AG20443 (cell line): ENCODE measurements at regions not wholly inside any gene's neighbourhood (a gene's known extent, or its start where the extent isn't known, plus 50 kb on each side); places are given as distances from the start of the nearest gene placed in this dataset.

Experiments used
- DNase-seq: peaks from one replicate; pipeline ENCODE4 v3.0.0; 2012; ENCODE audit warnings: low spot score, mixed read lengths

DNA sequence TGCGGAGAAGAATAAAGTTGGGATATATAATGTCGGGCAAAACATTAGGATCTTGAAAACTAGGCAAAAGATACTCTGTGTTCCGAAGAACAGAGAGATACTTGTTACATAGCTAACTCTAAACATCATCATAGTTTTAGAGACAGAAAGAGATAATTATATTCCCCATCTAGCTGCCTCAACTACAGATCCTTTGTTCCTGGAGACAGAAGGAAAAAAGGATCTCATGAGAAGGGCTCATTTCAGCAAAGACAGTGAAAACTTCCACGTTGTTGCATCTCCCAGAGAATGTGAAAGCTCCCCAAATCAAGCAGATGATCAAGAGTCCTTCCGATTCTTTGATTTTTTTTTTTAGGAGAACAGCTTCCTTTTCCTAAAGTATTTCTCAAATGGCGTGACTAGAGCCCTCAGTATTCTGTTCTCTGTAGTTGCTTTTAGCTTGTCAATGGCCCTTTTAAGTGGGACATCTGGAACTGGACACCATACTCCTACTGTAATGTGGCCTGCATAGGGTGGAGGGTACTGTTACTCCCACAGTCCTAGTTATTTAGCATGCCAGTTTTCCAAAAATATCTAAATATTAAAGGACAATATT is 1048.2 kb downstream of the TTLL7 start:
- DNase-seq: no peak

DNA sequence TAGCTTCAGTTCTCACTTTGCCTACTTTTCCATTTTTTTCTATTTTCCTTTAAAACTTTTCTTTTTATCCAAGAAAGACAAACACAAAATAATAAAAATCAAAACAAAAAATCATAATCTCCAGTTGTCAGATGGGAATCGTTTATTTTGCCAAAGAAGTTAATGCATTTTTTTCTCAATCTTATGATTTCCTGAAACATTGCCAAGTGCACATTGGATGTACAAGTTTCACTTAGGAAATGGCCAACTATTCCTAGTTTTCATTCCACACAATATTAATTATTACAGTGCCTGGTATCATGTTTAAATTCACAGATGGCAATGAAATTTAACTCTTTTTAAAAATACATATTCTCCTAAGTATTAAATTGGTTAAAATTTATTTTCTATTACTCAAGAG is 1050.5 kb downstream of the TTLL7 start:
- no peak for DNase-seq

DNA sequence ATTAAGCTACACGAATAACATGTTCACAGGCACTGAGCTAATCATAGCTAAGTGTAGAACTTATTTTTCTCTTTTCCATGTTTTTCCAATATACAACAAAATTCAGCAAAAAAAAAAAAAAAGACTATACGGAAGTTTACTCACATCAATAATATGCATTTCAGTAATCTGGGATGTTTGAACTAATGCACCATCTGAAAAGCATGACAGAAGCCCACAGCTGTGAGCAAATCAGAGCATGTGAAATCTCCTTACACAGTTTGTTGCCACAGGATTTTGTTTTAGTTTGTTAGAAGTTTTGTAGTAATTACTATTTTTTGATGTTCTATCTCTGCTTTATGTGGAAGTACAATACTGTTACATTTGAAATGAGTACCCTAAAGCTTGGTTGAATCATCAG is 1051.7 kb downstream of the TTLL7 start:
- peak; percentile 15 for DNase-seq

DNA sequence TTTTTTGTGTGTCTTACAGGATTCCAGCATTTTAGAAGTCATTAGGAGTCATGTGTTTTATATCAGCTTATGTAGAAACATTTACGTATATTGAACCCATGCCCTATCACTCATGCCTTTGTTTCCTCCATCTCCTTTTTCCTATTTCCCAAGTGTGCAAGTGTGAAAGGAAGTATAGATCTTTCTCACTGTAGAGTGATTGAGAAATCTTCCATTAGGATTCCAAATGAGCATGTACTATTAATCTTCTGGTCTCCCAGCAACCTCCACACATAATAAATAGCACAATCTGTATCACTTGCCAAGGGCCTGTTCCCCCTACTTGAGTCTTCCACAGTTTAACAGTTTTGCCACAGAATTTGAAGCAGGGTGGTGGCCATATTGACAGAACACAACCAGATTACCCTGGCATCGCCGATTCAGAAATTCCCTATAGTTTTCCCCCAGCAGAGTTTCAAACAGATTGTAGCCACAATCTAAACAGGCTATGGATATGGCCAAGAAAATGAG is 1052.8 kb downstream of the TTLL7 start:
- no peak for DNase-seq

DNA sequence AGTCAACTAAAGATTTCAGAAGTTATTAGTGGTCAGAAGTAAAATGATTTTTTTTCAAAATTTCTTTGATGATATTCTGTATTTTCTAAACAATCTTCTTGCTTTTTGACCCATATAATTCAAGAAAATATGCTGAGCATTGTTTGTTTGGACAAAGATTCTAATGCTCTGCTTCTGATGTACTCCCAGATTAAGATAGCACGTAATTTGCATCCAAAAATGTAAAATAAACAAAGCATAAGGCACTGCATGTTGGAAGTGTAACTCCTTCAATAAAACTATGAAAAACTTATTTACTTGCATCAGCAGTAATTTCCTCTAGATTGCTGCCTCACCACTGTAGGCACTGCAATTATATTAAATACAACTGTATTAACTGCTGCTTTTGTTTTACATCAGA is 1054.1 kb downstream of the TTLL7 start:
- no peak for DNase-seq

GRCh38 chr1:82934074-82934473 is 1064.9 kb downstream of the TTLL7 start:
- no peak for DNase-seq

GRCh38 chr1:82932727-82933126 is 1066.2 kb downstream of the TTLL7 start:
- DNase-seq: no peak

DNA sequence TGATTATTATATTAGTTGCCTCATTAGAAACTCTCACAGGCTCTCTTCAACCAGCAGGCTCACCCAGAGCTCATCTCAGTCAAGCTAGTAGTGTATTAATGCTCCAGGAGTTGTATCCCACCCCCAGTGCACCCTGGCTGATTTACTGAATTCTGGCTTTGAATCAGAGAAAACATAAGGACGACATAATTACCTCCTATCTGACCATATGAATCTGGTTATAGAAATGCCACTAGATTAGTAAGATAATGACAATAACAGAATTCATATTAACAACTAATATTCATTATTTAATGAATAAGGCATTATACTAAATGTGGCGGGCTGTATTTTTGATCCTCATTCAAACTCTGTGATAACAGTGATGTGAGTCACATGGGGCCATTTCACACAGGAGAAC is 1066.7 kb downstream of the TTLL7 start:
- DNase-seq: no peak

- DNase-seq: no peak
These were observed 1067.9 kb downstream of the TTLL7 start for GRCh38 chr1:82931006-82931405.

DNA sequence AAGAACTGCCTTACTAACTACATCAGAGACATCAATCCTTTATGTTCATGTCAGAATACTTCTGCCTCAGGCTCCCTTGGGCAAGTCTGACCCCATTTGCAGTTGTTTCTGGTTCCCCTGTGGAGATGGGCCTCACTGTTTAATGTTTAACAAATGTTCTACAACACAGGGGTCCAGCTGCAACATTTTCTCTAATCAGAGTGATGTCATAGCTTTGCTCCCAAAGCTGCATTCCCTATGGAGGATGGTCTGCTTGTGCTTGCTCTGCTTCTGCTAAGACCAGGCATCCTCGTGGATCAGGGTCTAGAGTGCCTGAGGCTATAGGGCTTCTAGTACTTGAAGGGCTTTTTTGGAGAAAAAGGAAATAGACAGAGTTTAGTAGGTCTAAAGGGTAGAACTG is 1071.2 kb downstream of the TTLL7 start:
- DNase-seq: no peak

- DNase-seq: no peak
These were observed 1074.3 kb downstream of the TTLL7 start for GRCh38 chr1:82924666-82925065.

- no peak for DNase-seq
These were observed 1075.0 kb downstream of the TTLL7 start for GRCh38 chr1:82923931-82924330.

DNA sequence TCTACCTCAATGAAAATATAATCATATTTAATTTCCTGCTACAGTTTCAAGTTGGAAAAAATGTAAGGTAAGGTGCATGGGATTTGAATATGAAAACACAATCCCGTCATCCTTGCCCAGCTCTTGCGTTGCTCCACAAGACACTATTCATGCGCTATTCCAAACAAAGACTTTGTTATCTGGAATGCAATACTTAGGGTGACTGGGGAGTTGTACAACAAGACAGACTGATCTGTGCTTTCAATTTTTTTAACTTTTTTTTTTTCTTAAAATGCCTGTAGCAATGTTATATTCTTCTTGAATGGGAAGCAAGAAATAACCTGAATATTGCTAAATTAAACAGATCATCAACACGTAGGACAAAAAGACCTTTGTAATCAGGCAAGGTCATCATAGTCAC is 1077.2 kb downstream of the TTLL7 start:
- no peak for DNase-seq

- DNase-seq: no peak
These were observed 1078.3 kb downstream of the TTLL7 start for GRCh38 chr1:82920418-82921248.

GRCh38 chr1:82919837-82920236 is 1079.1 kb downstream of the TTLL7 start:
- DNase-seq: no peak

- no peak for DNase-seq
These were observed 1091.6 kb downstream of the TTLL7 start for GRCh38 chr1:82907313-82907712.

GRCh38 chr1:82903626-82904025 is 1095.3 kb downstream of the TTLL7 start:
- DNase-seq: no peak

- DNase-seq: no peak
These were observed 1097.4 kb downstream of the TTLL7 start for GRCh38 chr1:82901561-82901960.

- no peak for DNase-seq
These were observed 1097.8 kb downstream of the TTLL7 start for GRCh38 chr1:82901118-82901517.

GRCh38 chr1:82899017-82899416 is 1098.3 kb downstream of the ADGRL2 start:
- DNase-seq: no peak

DNA sequence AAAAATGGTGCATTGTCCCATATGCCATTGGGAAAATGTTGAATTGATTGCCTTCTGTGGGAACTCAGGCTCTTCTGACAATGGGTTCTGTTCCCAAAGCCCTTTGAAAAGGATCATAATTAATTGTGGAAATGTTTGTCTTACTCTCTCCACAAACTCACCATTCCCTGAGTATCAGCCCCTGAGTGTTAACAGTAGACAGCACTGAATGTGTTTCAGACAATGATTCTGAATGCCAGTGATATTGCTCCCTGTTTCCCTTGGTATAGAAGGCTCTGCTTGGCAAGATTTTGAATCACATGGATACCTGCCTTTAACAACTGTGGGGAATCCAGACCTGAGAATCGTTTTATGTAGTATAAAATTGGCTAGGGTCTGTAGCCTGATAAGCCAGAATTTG is 1096.8 kb downstream of the ADGRL2 start:
- no peak for DNase-seq

DNA sequence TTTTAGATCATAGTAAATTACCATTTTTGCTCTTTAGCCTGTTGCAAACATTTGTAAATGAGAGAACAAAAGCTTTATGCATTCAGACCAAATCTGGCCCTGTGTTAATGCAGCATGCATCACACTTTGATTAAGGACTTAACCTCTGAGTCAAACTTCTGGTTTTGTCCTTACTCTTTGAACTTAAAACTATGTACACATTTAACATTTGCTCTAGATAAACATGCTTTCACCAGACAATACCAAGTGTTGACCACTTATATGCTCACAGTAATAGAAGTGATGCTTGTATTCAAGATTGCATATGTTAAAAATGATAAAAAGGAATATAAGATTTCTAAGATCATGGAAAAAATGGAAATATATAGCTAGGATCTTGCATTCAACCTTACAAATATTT is 1095.3 kb downstream of the ADGRL2 start:
- no peak for DNase-seq

DNA sequence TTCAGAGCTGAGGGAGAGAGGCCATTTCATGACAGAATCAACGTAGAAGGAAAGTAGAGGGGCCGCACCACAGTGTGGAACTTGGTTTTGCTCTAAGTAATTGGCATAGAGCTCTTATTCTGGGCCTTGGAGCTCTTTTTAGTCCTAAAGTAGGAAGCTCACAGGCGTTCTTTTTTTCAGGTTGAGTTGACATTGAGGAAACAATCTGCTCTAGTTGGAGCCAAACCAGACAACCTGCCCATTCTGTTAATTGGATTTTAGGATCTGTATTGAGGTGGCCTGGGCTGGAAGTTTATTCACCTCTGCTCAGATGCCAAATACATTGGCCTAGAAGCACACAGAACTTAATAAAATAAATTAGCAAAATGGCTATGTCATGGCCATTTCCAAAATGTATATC is 1093.9 kb downstream of the ADGRL2 start:
- DNase-seq: no peak
